ENCODE measurements at regions not wholly inside any gene's neighbourhood (a gene's known extent, or its start where the extent isn't known, plus 50 kb on each side); places are given as distances from the start of the nearest gene placed in this dataset.
A peak's percentile ranks its signal among the peaks of the same experiment; 100 is the strongest.

- in situ Hi-C loops (cut with MboI) (no loop called here), intact Hi-C loops (cut with micrococcal nuclease) (no loop called here)
- BruUV-seq (replicated peaks): no TSS peak
- FAIRE-seq (no peak), ATAC-seq (no peak), DNase-seq (ENCODE audit: extremely low read depth in 1 of 4, low spot score in 3 of 4) (no peak)
- no peaks in the 10 kb centered on the region; a peak in 2 of 5 replicates for H3K4me1 ChIP-seq (replicated peaks in 1 of 2; ENCODE audit: control insufficient read depth in 2 of 2, insufficient read depth in 2 of 2, low read length in 2 of 2)
- H3K9me1 ChIP-seq (ENCODE audit: control insufficient read depth, insufficient read depth, low read length): no peaks in the 10 kb centered on the region
- peaks cover 57% of the 10 kb centered on the region for H3K79me2 ChIP-seq (ENCODE audit: control insufficient read depth, insufficient read depth, low read length)
- 28% methylated on average over 5 of the region's 5 CpGs for WGBS (ENCODE audit: insufficient coverage, low coverage, missing lambda C conversion rate)
- no peak overlapping the region for H2AFZ ChIP-seq (ENCODE audit: low read depth, low read length)
- no peak overlapping the region for H3K4me2 ChIP-seq (ENCODE audit: insufficient read depth, low read length)
- no peaks in the 10 kb centered on the region for H4K20me1 ChIP-seq (replicated peaks; ENCODE audit: control insufficient read depth, insufficient read depth, low read length)
- peaks cover 48% of the 10 kb centered on the region for H3K36me3 ChIP-seq (ENCODE audit: control insufficient read depth, insufficient read depth, low read length)
- H3K9ac ChIP-seq (ENCODE audit: insufficient read depth in 1 of 2, low read depth in 2 of 2, low read length in 2 of 2): no peak overlapping the region
- H3K27ac ChIP-seq (ENCODE audit: extremely low read depth, low read depth, low read length): no peak overlapping the region
- no peaks in the 10 kb centered on the region for H3K27me3 ChIP-seq (ENCODE audit: control insufficient read depth in 2 of 2, insufficient read depth in 2 of 2, low read length in 2 of 2)
- H3K9me3 ChIP-seq (replicated peaks; ENCODE audit: control insufficient read depth, insufficient read depth, low read depth, low read length): peaks cover 4% of the 10 kb centered on the region
- POLR2A ChIA-PET: no interaction called here
- no peak overlapping the region for H3K4me3 ChIP-seq
- CTCF ChIA-PET (ENCODE audit: low intra/inter-chr PET ratio): no interaction called here
- TF ChIP-seq DMBX1 (CRISPR knock-in tag; IDR thresholded peaks at IDR 0.05; ENCODE audit: borderline replicate concordance) (peak; percentile 36; the same call in 1 of the 2 replicates), ARNT (IDR thresholded peaks at IDR 0.05) (no peak), NR4A1 (CRISPR knock-in tag; IDR thresholded peaks at IDR 0.05) (no peak), NR4A1 (tag; IDR thresholded peaks at IDR 0.05) (peak; percentile 68; the same call in 1 of the 2 replicates), PTTG1 (tag; IDR thresholded peaks at IDR 0.05; ENCODE audit: low read depth) (peak; percentile 54; the same call in 1 of the 2 replicates), ZNF12 (CRISPR knock-in tag; IDR thresholded peaks at IDR 0.05) (no peak), TEAD1 (CRISPR knock-in tag; IDR thresholded peaks at IDR 0.05) (0 out of 4 replicates have a peak, but pooled peaks of 1 of the 2 experiments have one; percentile 10), ELK1 (CRISPR knock-in tag; IDR thresholded peaks at IDR 0.05) (no peak), MECOM (CRISPR knock-in tag; IDR thresholded peaks at IDR 0.05) (0 out of 2 replicates have a peak, but pooled peaks have one; percentile 38), E2F3 (CRISPR knock-in tag; IDR thresholded peaks at IDR 0.05) (no peak), ZBTB1 (CRISPR knock-in tag; IDR thresholded peaks at IDR 0.05; ENCODE audit: borderline replicate concordance, low read depth) (no peak), ZNF766 (CRISPR knock-in tag; conservative IDR thresholded peaks at IDR 0.05) (peak; percentile 51; the same call in 1 of the 2 replicates), KDM4B (IDR thresholded peaks at IDR 0.05; ENCODE audit: borderline replicate concordance in 2 of 2, low read depth in 1 of 2) (no peak), TAF15 (IDR thresholded peaks at IDR 0.05; ENCODE audit: low read depth, low read length) (no peak), ZNF311 (CRISPR knock-in tag; IDR thresholded peaks at IDR 0.05) (peak; percentile 69; the same call in 1 of the 2 replicates), DDX20 (tag; IDR thresholded peaks at IDR 0.05; ENCODE audit: low read depth) (0 out of 2 replicates have a peak, but pooled peaks have one; percentile 59), ZNF146 (CRISPR knock-in tag; IDR thresholded peaks at IDR 0.05; ENCODE audit: unreplicated experiment) (no peak)
- TF ChIP-seq, protein P1, sequence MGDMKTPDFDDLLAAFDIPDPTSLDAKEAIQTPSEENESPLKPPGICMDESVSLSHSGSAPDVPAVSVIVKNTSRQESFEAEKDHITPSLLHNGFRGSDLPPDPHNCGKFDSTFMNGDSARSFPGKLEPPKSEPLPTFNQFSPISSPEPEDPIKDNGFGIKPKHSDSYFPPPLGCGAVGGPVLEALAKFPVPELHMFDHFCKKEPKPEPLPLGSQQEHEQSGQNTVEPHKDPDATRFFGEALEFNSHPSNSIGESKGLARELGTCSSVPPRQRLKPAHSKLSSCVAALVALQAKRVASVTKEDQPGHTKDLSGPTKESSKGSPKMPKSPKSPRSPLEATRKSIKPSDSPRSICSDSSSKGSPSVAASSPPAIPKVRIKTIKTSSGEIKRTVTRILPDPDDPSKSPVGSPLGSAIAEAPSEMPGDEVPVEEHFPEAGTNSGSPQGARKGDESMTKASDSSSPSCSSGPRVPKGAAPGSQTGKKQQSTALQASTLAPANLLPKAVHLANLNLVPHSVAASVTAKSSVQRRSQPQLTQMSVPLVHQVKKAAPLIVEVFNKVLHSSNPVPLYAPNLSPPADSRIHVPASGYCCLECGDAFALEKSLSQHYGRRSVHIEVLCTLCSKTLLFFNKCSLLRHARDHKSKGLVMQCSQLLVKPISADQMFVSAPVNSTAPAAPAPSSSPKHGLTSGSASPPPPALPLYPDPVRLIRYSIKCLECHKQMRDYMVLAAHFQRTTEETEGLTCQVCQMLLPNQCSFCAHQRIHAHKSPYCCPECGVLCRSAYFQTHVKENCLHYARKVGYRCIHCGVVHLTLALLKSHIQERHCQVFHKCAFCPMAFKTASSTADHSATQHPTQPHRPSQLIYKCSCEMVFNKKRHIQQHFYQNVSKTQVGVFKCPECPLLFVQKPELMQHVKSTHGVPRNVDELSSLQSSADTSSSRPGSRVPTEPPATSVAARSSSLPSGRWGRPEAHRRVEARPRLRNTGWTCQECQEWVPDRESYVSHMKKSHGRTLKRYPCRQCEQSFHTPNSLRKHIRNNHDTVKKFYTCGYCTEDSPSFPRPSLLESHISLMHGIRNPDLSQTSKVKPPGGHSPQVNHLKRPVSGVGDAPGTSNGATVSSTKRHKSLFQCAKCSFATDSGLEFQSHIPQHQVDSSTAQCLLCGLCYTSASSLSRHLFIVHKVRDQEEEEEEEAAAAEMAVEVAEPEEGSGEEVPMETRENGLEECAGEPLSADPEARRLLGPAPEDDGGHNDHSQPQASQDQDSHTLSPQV (IDR thresholded peaks at IDR 0.05): peak; percentile 77
These were observed 554.8 kb upstream of the HTR2C start for GRCh38 chrX:114028907-114029662.

Data from K562 (cell line).